ENCODE measurements at regions not wholly inside any gene's neighbourhood (a gene's known extent, or its start where the extent isn't known, plus 50 kb on each side); places are given as distances from the start of the nearest gene placed in this dataset.

DNA sequence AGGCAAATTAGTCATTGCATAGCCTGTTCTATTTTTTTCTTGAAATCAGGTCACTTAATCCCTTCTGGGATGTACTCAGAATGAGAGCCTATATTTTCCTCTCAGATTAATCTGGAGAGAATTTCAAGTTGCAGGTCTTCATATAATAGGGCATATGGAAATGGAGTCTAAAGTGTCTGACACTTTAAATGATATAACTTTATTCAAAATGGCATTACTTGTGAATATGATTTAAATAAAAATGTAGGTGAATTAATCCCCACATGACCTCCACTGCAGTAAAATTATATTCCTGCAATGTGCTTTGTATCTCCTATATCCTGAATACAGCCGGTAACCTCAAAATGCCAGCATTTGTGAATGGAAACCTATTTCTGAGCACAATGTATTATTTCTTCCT, 172.5 kb upstream of the BTBD3 start:
- TF ChIP-seq CTCF (IDR thresholded peaks at IDR 0.05): no peak
- no peak for TF ChIP-seq POLR2A (IDR thresholded peaks at IDR 0.05)

All from lower leg skin (tissue), 3 donors.